IPS DF 6.9 (cell line): ENCODE measurements at regions not wholly inside any gene's neighbourhood (a gene's known extent, or its start where the extent isn't known, plus 50 kb on each side); places are given as distances from the start of the nearest gene placed in this dataset.

ENCODE experiments used
- DNase-seq: peaks from one replicate; pipeline ENCODE4 v3.0.0-alpha.2; 2013; ENCODE audit warnings: low read depth, low spot score
- H3K27ac ChIP-seq: one replicate; pipeline ENCODE4 v1.5.1; 2013; ENCODE audit warnings: low read length, control low read depth
- H3K27me3 ChIP-seq: 2 replicates; pipeline ENCODE4 v1.6.1; 2013; ENCODE audit warnings: mild to moderate bottlenecking, low read length; ENCODE audit not compliant: control insufficient read depth, insufficient read depth
- H3K36me3 ChIP-seq: 2 replicates; pipeline ENCODE4 v1.6.1; 2013; ENCODE audit warnings: low read length; ENCODE audit not compliant: control insufficient read depth, insufficient read depth
- H3K4me1 ChIP-seq: 2 replicates; pipeline ENCODE4 v1.6.1; 2013; ENCODE audit warnings: low read length; ENCODE audit not compliant: control insufficient read depth, insufficient read depth
- H3K4me3 ChIP-seq: 2 replicates; pipeline ENCODE4 v1.5.1; 2013; ENCODE audit warnings: mild to moderate bottlenecking, low read length
- H3K9me3 ChIP-seq: 2 replicates; pipeline ENCODE4 v1.6.1; 2013; ENCODE audit warnings: low read length, inconsistent platforms; ENCODE audit not compliant: control insufficient read depth, insufficient read depth
- WGBS: extraction: QIAGEN DNeasy Blood & Tissue Kit; methylation state at CpG from one replicate; pipeline ENCODE4 v1.1.7; 2013; ENCODE audit warnings: mixed read lengths, missing lambda C conversion rate; ENCODE audit not compliant: insufficient read length, insufficient coverage; 5-methylcytosine and 5-hydroxymethylcytosine counted together

- DNase-seq = no peak
- Histone ChIP-seq H3K9me3 (no peaks in the 10 kb centered on the region), H3K27ac (no peak overlapping the region), H3K36me3 (no peaks in the 10 kb centered on the region), H3K27me3 (no peaks in the 10 kb centered on the region), H3K4me3 (no peak overlapping the region), H3K4me1 (no peaks in the 10 kb centered on the region)
- no CpG with 5 or more reads among the region's 5 CpGs for WGBS
Observed at GRCh38 chr5:10849278-10849677, 88.2 kb upstream of the DAP start.

DNA sequence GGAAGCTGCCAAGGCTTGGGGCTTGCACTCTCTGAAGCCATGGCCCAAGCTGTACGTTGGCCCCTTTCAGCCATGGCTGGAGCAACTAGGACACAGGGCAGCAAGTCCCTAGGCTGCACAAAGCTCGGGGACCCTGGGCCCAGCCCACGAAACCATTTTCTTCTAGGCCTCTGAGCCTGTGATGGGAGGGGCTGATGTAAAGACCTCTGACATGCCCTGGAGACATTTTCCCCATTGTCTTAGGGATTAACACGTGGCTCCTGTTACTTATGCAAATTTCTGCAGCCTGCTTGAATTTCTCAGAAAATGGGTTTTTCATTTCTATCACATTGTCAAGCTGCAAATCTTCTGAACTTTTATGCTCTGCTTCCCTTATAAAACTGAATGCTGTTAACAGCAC, 83.0 kb upstream of the DAP start:
- WGBS = no CpG with 5 or more reads among the region's 4 CpGs

DNA sequence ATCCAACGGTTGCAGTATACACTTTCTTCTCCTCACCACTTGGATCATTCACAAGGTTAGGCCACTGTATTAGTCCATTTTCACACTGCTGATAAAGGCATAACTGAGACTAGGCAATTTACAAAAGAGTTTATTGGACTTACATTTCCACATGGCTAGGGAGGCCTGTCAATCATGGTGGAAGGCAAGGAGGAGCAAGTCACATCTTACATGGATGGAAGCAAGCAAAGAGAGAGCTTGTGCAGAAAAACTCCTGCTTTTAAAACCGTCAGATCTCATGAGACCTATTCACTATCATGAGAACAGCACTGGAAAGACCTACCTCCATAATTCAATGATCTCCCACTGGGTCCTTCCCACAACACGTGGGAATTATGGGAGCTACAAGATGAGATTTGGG, 81.8 kb upstream of the DAP start:
- WGBS = no CpG with 5 or more reads among the region's 3 CpGs
- Histone ChIP-seq H3K27ac (no peak overlapping the region), H3K4me3 (no peak overlapping the region), H3K4me1 (no peaks in the 10 kb centered on the region), H3K9me3 (no peaks in the 10 kb centered on the region), H3K27me3 (no peaks in the 10 kb centered on the region), H3K36me3 (no peaks in the 10 kb centered on the region)
- DNase-seq = no peak

More for the DNA sequence above, 83.0 kb upstream of the DAP start:
- no peak overlapping the region for H3K4me3 ChIP-seq
- no peaks in the 10 kb centered on the region for H3K36me3 ChIP-seq
- no peak for DNase-seq
- H3K4me1 ChIP-seq = no peaks in the 10 kb centered on the region
- H3K9me3 ChIP-seq = no peaks in the 10 kb centered on the region
- no peak overlapping the region for H3K27ac ChIP-seq
- no peaks in the 10 kb centered on the region for H3K27me3 ChIP-seq

- DNase-seq = no peak
- no CpG with 5 or more reads among the region's 3 CpGs for WGBS
- Histone ChIP-seq H3K9me3 (no peaks in the 10 kb centered on the region), H3K27me3 (no peaks in the 10 kb centered on the region), H3K36me3 (no peaks in the 10 kb centered on the region), H3K4me3 (no peak overlapping the region), H3K27ac (no peak overlapping the region), H3K4me1 (no peaks in the 10 kb centered on the region)
Observed at GRCh38 chr5:10839916-10840599, 79.0 kb upstream of the DAP start.

DNA sequence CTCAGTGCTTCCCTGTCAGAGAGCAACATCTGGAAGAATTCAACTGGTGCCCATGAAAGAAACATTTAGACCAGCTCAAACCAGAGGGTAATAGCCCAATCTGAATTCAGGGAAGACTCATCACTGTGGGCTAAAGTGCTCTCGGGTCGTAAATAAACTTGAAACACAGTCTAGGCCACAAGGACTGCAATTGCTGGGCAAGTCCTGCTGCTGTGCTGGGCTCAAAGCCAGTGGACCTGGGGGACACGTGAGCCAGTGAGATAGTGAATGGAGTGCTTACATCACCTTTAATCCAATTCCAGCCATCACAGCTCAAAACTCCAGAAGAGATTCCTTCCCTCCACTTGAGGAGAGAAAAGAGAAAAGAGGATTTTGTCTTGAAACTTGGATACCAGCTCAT, 78.1 kb upstream of the DAP start:
- no peak overlapping the region for H3K4me3 ChIP-seq
- no peak overlapping the region for H3K27ac ChIP-seq
- no peaks in the 10 kb centered on the region for H3K9me3 ChIP-seq
- no peaks in the 10 kb centered on the region for H3K4me1 ChIP-seq
- H3K27me3 ChIP-seq = no peaks in the 10 kb centered on the region
- H3K36me3 ChIP-seq = no peaks in the 10 kb centered on the region
- no CpG with 5 or more reads among the region's 3 CpGs for WGBS
- DNase-seq = no peak

DNA sequence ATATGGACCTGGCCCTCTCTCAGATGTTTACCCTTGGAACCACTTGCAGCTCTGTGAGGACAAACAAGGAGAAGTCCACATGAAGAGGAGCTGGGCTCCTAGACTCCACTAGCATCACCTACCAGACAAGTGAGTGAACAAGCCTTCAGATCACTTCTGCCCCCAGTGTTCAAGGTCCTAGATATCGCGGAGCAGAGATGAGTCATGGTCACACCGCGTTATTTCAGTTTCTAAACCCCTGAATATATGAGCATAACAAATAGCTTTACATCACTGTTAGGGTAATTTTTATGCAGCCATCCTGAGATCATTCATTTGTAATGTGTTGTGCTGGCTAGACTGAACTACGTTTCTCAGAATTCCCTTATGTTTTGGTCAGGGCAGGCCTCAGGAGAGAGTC, 77.0 kb upstream of the DAP start:
- H3K36me3 ChIP-seq = no peaks in the 10 kb centered on the region
- H3K27ac ChIP-seq = no peak overlapping the region
- no peak for DNase-seq
- H3K4me1 ChIP-seq = no peaks in the 10 kb centered on the region
- no peak overlapping the region for H3K4me3 ChIP-seq
- WGBS = no CpG with 5 or more reads among the region's 5 CpGs
- H3K27me3 ChIP-seq = no peaks in the 10 kb centered on the region
- H3K9me3 ChIP-seq = no peaks in the 10 kb centered on the region

DNA sequence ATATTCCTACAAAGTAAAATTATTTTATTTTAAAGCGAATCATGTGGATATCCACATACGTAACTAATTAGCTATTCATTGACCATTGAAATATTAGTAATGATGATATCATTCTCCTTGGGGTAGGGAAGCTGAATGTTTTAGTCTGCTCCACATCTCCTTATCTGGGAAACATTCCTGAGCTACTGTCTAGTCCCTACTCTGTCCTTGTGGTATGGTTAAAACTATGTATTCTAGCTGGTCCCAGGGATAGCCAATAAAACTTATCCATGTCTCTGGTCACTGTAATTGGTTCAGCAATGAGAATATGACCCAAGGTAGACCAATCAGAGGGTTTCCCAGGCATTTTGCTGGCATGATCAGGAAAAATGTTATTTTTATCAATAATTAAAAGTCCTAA, 76.0 kb upstream of the DAP start:
- no CpG with 5 or more reads among the region's 2 CpGs for WGBS
- H3K4me1 ChIP-seq = no peaks in the 10 kb centered on the region
- no peak overlapping the region for H3K27ac ChIP-seq
- no peaks in the 10 kb centered on the region for H3K9me3 ChIP-seq
- no peaks in the 10 kb centered on the region for H3K27me3 ChIP-seq
- H3K4me3 ChIP-seq = no peak overlapping the region
- no peaks in the 10 kb centered on the region for H3K36me3 ChIP-seq
- DNase-seq = no peak

GRCh38 chr5:10834695-10835094, 73.7 kb upstream of the DAP start:
- Histone ChIP-seq H3K27ac (no peak overlapping the region), H3K4me1 (no peaks in the 10 kb centered on the region), H3K9me3 (no peaks in the 10 kb centered on the region), H3K36me3 (no peaks in the 10 kb centered on the region), H3K27me3 (no peaks in the 10 kb centered on the region), H3K4me3 (no peak overlapping the region)
- DNase-seq = no peak
- no CpG with 5 or more reads among the region's 1 CpG for WGBS

- H3K27me3 ChIP-seq = no peaks in the 10 kb centered on the region
- H3K9me3 ChIP-seq = no peaks in the 10 kb centered on the region
- no peak for DNase-seq
- H3K4me3 ChIP-seq = no peak overlapping the region
- H3K4me1 ChIP-seq = no peaks in the 10 kb centered on the region
- no peak overlapping the region for H3K27ac ChIP-seq
- H3K36me3 ChIP-seq = no peaks in the 10 kb centered on the region
- no CpG with 5 or more reads among the region's 5 CpGs for WGBS
Observed at GRCh38 chr5:10832987-10833386, 72.0 kb upstream of the DAP start.

DNA sequence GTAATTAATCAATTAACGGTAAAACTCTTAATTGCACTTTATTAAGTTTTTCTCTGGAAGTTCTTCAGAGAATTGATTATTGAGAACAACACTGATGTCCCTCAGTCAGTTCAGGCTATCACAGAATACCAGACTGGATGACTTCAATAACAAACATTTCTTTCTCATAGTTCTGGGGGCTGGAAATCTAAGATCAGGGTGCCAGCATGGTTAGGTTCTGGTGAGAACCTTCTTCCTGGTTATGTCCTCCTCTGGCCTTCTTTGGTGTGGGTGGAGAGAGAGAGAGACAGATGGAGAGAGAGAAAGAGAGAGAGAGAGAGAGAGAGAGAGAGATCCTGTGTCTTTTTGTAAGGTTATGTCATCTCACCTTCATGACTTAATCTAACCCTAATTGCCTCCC, 71.4 kb upstream of the DAP start:
- no peak overlapping the region for H3K27ac ChIP-seq
- no CpG with 5 or more reads among the region's 1 CpG for whole genome bisulfite sequencing
- DNase-seq = no peak
- no peaks in the 10 kb centered on the region for H3K27me3 ChIP-seq
- no peaks in the 10 kb centered on the region for H3K36me3 ChIP-seq
- no peak overlapping the region for H3K4me3 ChIP-seq
- H3K9me3 ChIP-seq = no peaks in the 10 kb centered on the region
- H3K4me1 ChIP-seq = no peaks in the 10 kb centered on the region

DNA sequence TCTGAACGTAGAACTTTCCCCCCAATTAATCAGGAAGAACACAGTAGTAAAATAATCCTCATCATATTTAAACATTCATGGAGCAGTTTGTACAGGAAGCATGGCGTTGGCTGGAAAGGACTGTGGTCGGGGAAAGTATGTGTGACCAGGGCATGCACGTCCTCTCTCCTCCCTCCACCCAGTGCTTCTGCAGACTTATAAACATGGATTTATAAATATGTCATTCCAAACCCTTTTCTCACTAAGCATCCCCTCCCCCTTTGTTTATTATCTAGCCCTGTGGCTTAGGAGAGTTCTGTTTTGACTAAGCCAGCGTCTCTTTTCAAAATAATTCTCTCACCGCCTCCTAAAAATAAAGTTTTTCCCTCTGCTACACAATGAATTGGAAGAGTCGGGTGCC, 70.4 kb upstream of the DAP start:
- Histone ChIP-seq H3K36me3 (no peaks in the 10 kb centered on the region), H3K9me3 (no peaks in the 10 kb centered on the region), H3K4me1 (no peaks in the 10 kb centered on the region), H3K27me3 (no peaks in the 10 kb centered on the region), H3K27ac (no peak overlapping the region), H3K4me3 (no peak overlapping the region)
- DNase-seq = no peak
- no CpG with 5 or more reads among the region's 7 CpGs for WGBS
